ENCODE measurements at regions not wholly inside any gene's neighbourhood (a gene's known extent, or its start where the extent isn't known, plus 50 kb on each side); places are given as distances from the start of the nearest gene placed in this dataset.

DNA sequence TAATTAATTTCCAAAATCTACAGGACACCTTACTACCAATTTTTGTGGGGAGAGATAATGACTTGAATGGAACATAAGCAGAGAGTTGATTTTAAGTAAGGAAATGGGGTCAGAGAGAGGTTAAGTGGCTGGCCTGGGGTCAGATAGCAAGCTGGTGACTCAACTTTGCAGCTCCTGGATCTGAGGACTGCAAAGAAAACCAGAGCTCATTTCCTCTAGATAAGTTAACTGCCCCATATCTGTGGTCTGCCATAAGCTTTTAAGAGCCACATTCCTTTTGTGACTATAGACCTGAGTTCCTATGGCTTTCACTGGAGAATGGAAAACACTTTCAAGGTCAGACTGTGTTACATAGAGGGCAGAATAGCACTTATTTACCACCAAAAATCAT, 201.2 kb upstream of the PRICKLE1 start:
- DNase-seq, result no peak
- Mint-ChIP-seq H3K4me1 (peaks cover 0 to 6% of the 10 kb centered on the region in 2 experiments; a peak in 2 of 4 replicates), H3K27ac (no peak overlapping the region), H3K4me3 (no peak overlapping the region), H3K27me3 (ENCODE audit: low read depth) (no peaks in the 10 kb centered on the region), H3K36me3 (ENCODE audit: insufficient read depth in 1 of 3, low read depth in 3 of 3) (no peaks in the 10 kb centered on the region), H3K9me3 (no peaks in the 10 kb centered on the region)
- Histone ChIP-seq H3K14ac (ENCODE audit: insufficient read depth, low read length) (no peak overlapping the region), H2AK5ac (ENCODE audit: insufficient read length, low read length) (no peak overlapping the region), H3K9ac (ENCODE audit: extremely low read depth, insufficient read length, low read length) (no peak overlapping the region), H3K79me2 (ENCODE audit: insufficient read depth, low read length) (no peaks in the 10 kb centered on the region), H3T11ph (ENCODE audit: low read length) (no peak overlapping the region), H3K79me1 (ENCODE audit: insufficient read depth, low read depth, low read length, poor library complexity, severe bottlenecking) (no peaks in the 10 kb centered on the region), H3K4me2 (ENCODE audit: insufficient read depth, insufficient read length, low read length) (no peak overlapping the region), H3K4ac (ENCODE audit: low read depth, low read length) (no peak overlapping the region), H2BK20ac (ENCODE audit: low read depth, low read length, poor library complexity, severe bottlenecking) (no peak overlapping the region), H3K27me3 (ENCODE audit: insufficient read depth, low read length) (no peaks in the 10 kb centered on the region), H3K23me2 (ENCODE audit: insufficient read length, low read depth, low read length, poor library complexity, severe bottlenecking) (no peaks in the 10 kb centered on the region), H4K5ac (ENCODE audit: insufficient read length, low read depth, low read length) (no peak overlapping the region), H3K56ac (ENCODE audit: insufficient read length, low read depth, low read length) (no peak overlapping the region), H2BK5ac (ENCODE audit: insufficient read length, low read length) (no peak overlapping the region), H2BK120ac (ENCODE audit: low read depth, low read length, poor library complexity, severe bottlenecking) (no peak overlapping the region), H3K23ac (ENCODE audit: insufficient read length, low read depth, low read length) (no peak overlapping the region), H3K27ac (ENCODE audit: insufficient read length, low read depth, low read length) (no peak overlapping the region), H4K8ac (replicated peaks; ENCODE audit: insufficient read length, low read depth, low read length) (no peak overlapping the region), H2BK12ac (ENCODE audit: insufficient read length, low read depth, low read length) (no peak overlapping the region), H4K91ac (ENCODE audit: insufficient read length, low read depth, low read length) (no peak overlapping the region), H2BK15ac (ENCODE audit: low read depth, low read length) (no peak overlapping the region), H2AFZ (ENCODE audit: low read length) (no peak overlapping the region), H3K9me3 (ENCODE audit: control insufficient read depth, low read depth, low read length) (no peaks in the 10 kb centered on the region), H4K20me1 (ENCODE audit: control insufficient read depth, insufficient read depth, insufficient read length) (no peaks in the 10 kb centered on the region), H3K4me1 (ENCODE audit: insufficient read depth, low read length) (no peaks in the 10 kb centered on the region), H3K18ac (ENCODE audit: insufficient read length, low read depth, low read length) (no peak overlapping the region)
- TF ChIP-seq, protein P1, sequence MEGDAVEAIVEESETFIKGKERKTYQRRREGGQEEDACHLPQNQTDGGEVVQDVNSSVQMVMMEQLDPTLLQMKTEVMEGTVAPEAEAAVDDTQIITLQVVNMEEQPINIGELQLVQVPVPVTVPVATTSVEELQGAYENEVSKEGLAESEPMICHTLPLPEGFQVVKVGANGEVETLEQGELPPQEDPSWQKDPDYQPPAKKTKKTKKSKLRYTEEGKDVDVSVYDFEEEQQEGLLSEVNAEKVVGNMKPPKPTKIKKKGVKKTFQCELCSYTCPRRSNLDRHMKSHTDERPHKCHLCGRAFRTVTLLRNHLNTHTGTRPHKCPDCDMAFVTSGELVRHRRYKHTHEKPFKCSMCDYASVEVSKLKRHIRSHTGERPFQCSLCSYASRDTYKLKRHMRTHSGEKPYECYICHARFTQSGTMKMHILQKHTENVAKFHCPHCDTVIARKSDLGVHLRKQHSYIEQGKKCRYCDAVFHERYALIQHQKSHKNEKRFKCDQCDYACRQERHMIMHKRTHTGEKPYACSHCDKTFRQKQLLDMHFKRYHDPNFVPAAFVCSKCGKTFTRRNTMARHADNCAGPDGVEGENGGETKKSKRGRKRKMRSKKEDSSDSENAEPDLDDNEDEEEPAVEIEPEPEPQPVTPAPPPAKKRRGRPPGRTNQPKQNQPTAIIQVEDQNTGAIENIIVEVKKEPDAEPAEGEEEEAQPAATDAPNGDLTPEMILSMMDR (conservative IDR thresholded peaks at IDR 0.05), result no peak
